PC-9 (cell line): ENCODE measurements at regions not wholly inside any gene's neighbourhood (a gene's known extent, or its start where the extent isn't known, plus 50 kb on each side); places are given as distances from the start of the nearest gene placed in this dataset.

Source experiments
- BruUV-seq: library from RNA; stranded (reverse); fragments of 400-500 nt; replicated peaks from 2 replicates; lab custom pipeline; 2021; lab: Mats Ljungman, UMichigan
- CTCF ChIA-PET: fragments of 300-600 bp; sonication (Branson Sonifier 250); formaldehyde crosslinking; loops from one replicate; lab custom pipeline; 2022; ENCODE audit warnings: antibody characterized with exemption; lab: Charles Lee
- POLR2A ChIA-PET: fragments of 300-600 bp; sonication (Branson Sonifier 250); formaldehyde crosslinking; loops from one replicate; lab custom pipeline; 2022; ENCODE audit warnings: antibody characterized with exemption; ENCODE audit not compliant: unreplicated experiment; lab: Charles Lee
- DNase-seq, 2 experiments: peaks; one replicate each; pipeline versions ENCODE4 v3.0.0 to v3.0.0-alpha.2; 2015 to 2022; ENCODE audit warnings: mixed read lengths in 1 of 2
- H2AFZ ChIP-seq: fragments of 200-600 bp; sonication (generic); 2 replicates; pipeline ENCODE4 v1.8.1; 2017; ENCODE audit warnings: antibody characterized with exemption
- H3F3A ChIP-seq: fragments of 200-600 bp; sonication (generic); 2 replicates; pipeline ENCODE4 v1.8.1; 2017; ENCODE audit warnings: antibody characterized with exemption, mild to moderate bottlenecking, low read depth; ENCODE audit not compliant: insufficient read depth
- H3K27ac ChIP-seq: fragments of 200-600 bp; sonication (generic); 2 replicates; pipeline ENCODE4 v1.6.1; 2016; ENCODE audit warnings: mixed run types
- H3K27me3 ChIP-seq: fragments of 200-600 bp; sonication (generic); 2 replicates; pipeline ENCODE4 v1.6.1; 2016; ENCODE audit warnings: low read depth, mixed run types; ENCODE audit not compliant: insufficient read depth
- H3K36me3 ChIP-seq: fragments of 200-600 bp; sonication (generic); 2 replicates; pipeline ENCODE4 v1.6.1; 2016; ENCODE audit warnings: low read depth, mixed run types
- H3K4me1 ChIP-seq: fragments of 200-600 bp; sonication (generic); replicated peaks from 2 replicates; pipeline ENCODE4 v1.6.1; 2016; ENCODE audit warnings: mixed run types; ENCODE audit not compliant: insufficient read depth
- H3K4me2 ChIP-seq: fragments of 200-600 bp; sonication (generic); 2 replicates; pipeline ENCODE4 v1.6.1; 2017; ENCODE audit warnings: mixed run types
- H3K4me3 ChIP-seq: fragments of 200-600 bp; sonication (generic); 2 replicates; pipeline ENCODE4 v1.6.1; 2016; ENCODE audit warnings: mixed run types
- H3K79me2 ChIP-seq: fragments of 200-600 bp; sonication (generic); 2 replicates; pipeline ENCODE4 v1.6.1; 2017; ENCODE audit warnings: low read depth, mixed run types
- H3K9me2 ChIP-seq: fragments of 200-600 bp; sonication (generic); 2 replicates; pipeline ENCODE4 v1.8.1; 2017; ENCODE audit warnings: mild to moderate bottlenecking; ENCODE audit not compliant: insufficient read depth
- H3K9me3 ChIP-seq: fragments of 200-600 bp; sonication (generic); 2 replicates; pipeline ENCODE4 v1.8.1; 2016; ENCODE audit warnings: low read depth; ENCODE audit not compliant: insufficient read depth
- H4K20me1 ChIP-seq: fragments of 200-600 bp; sonication (generic); 2 replicates; pipeline ENCODE4 v1.8.1; 2017; ENCODE audit not compliant: insufficient read depth
- CTCF ChIP-seq: fragments of 200-600 bp; sonication (generic); conservative IDR thresholded peaks from 2 replicates; pipeline ENCODE4 v1.6.1; 2017; ENCODE audit warnings: mixed run types, antibody characterized with exemption, mild to moderate bottlenecking, moderate library complexity
- EZH2 ChIP-seq: fragments of 200-600 bp; sonication (generic); IDR thresholded peaks from 2 replicates; pipeline ENCODE4 v1.8.0; 2017; ENCODE audit warnings: antibody characterized with exemption, low read depth
- intact Hi-C: fragments of 100-400 bp; cut with micrococcal nuclease; formaldehyde crosslinking; loops from one replicate; pipeline ENCODE4 v1.10.0; 2022; ENCODE audit not compliant: unreplicated experiment

GRCh38 chr7:84446991-84447480 lies 252.4 kb upstream of the SEMA3A start:
- CTCF ChIA-PET: no interaction called here
- DNase-seq: no peak
- Histone ChIP-seq H3K27me3 (no peaks in the 10 kb centered on the region), H2AFZ (no peak overlapping the region), H3K36me3 (no peaks in the 10 kb centered on the region), H3K4me1 (no peaks in the 10 kb centered on the region), H3K9me2 (no peaks in the 10 kb centered on the region), H3K27ac (no peak overlapping the region), H3K4me2 (no peak overlapping the region), H3K9me3 (no peaks in the 10 kb centered on the region), H3K79me2 (no peaks in the 10 kb centered on the region), H3K4me3 (no peak overlapping the region), H3F3A (no peaks in the 10 kb centered on the region), H4K20me1 (no peaks in the 10 kb centered on the region)
- POLR2A ChIA-PET: no interaction called here
- intact Hi-C loops: no loop called here
- TF ChIP-seq EZH2 (no peak), CTCF (no peak)
- no TSS peak for BruUV-seq

- CTCF ChIA-PET: no interaction called here
- no peak overlapping the region for H3K4me2 ChIP-seq
- intact Hi-C loops: no loop called here
- no peak overlapping the region for H3K27ac ChIP-seq
- H3K9me3 ChIP-seq: peaks cover 12% of the 10 kb centered on the region; the same call in 1 of the 2 replicates
- H3K79me2 ChIP-seq: no peaks in the 10 kb centered on the region
- no peaks in the 10 kb centered on the region for H3K36me3 ChIP-seq
- no peaks in the 10 kb centered on the region for H3K9me2 ChIP-seq
- peaks cover 4% of the 10 kb centered on the region; the same call in 1 of the 2 replicates for H3F3A ChIP-seq
- H3K4me1 ChIP-seq: no peaks in the 10 kb centered on the region
- no TSS peak for BruUV-seq
- H3K4me3 ChIP-seq: no peak overlapping the region
- no peaks in the 10 kb centered on the region; the same call in 1 of the 2 replicates for H4K20me1 ChIP-seq
- no peaks in the 10 kb centered on the region for H3K27me3 ChIP-seq
- H2AFZ ChIP-seq: no peak overlapping the region
- no peak for TF ChIP-seq EZH2
- TF ChIP-seq CTCF: no peak
- DNase-seq: no peak
- POLR2A ChIA-PET: no interaction called here
These were observed 231.2 kb upstream of the SEMA3A start for GRCh38 chr7:84425702-84426259.

DNA sequence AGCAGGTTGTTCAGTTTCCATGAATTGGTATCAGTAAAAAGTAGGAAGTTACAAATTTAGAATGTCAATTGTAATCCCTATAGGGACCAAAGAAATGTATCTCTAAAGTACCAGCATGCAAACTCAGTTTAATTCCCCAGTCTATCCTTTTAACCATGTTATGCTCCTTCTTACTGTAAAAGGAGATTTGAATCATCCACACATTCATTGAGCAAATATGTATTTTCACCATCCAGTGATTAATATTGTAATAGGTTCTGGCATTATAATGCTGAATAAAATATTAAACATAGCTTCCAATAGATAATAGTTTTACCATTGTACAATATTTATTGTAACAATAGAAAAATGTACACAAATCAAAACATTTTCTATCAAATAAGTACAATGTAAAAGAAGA lies 228.2 kb upstream of the SEMA3A start:
- Histone ChIP-seq H3K9me2 (no peaks in the 10 kb centered on the region), H3K4me2 (no peak overlapping the region), H3F3A (peaks cover 4% of the 10 kb centered on the region; the same call in 1 of the 2 replicates), H3K27me3 (no peaks in the 10 kb centered on the region), H4K20me1 (no peaks in the 10 kb centered on the region; the same call in 1 of the 2 replicates), H3K79me2 (no peaks in the 10 kb centered on the region), H3K9me3 (peaks cover 12% of the 10 kb centered on the region; the same call in 1 of the 2 replicates), H3K27ac (no peak overlapping the region), H3K4me3 (no peak overlapping the region), H3K4me1 (no peaks in the 10 kb centered on the region), H2AFZ (no peak overlapping the region), H3K36me3 (no peaks in the 10 kb centered on the region)
- ChIA-PET CTCF (no interaction called here), POLR2A (no interaction called here)
- no TSS peak for BruUV-seq
- no peak for DNase-seq
- intact Hi-C loops: no loop called here
- TF ChIP-seq CTCF: no peak
- no peak for TF ChIP-seq EZH2
